ENCODE measurements at regions not wholly inside any gene's neighbourhood (a gene's known extent, or its start where the extent isn't known, plus 50 kb on each side); places are given as distances from the start of the nearest gene placed in this dataset.
A peak's percentile ranks its signal among the peaks of the same experiment; 100 is the strongest.

GRCh38 chr13:61778531-61778930 lies 362.9 kb upstream of the PCDH20 start:
- Histone ChIP-seq H3K4me1 (peaks cover 0 to 3% of the 10 kb centered on the region in 2 donors), H3K4me3 (replicated peaks in 1 of 3) (no peak overlapping the region), H3K27ac (no peak overlapping the region), H3K27me3 (no peaks in the 10 kb centered on the region), H3K36me3 (no peaks in the 10 kb centered on the region), H3K9me3 (no peaks in the 10 kb centered on the region)
- DNase-seq: no peak
- TF ChIP-seq POLR2A (IDR thresholded peaks at IDR 0.05) (no peak), CTCF (IDR thresholded peaks at IDR 0.05) (no peak)
- WGBS, 2 donors: 63 to 75% methylated on average over 6 of the region's 6 CpGs
- intact Hi-C loops (cut with DNase I): no loop called here

- peaks cover 0 to 3% of the 10 kb centered on the region in 2 donors for H3K4me1 ChIP-seq
- H3K27ac ChIP-seq: no peak overlapping the region
- H3K9me3 ChIP-seq: no peaks in the 10 kb centered on the region
- no peak overlapping the region for H3K4me3 ChIP-seq (replicated peaks in 1 of 3)
- TF ChIP-seq CTCF (IDR thresholded peaks at IDR 0.05) (no peak), POLR2A (IDR thresholded peaks at IDR 0.05) (no peak)
- intact Hi-C loops (cut with DNase I): no loop called here
- no peaks in the 10 kb centered on the region for H3K27me3 ChIP-seq
- WGBS, 2 donors: 78 to 81% methylated on average over 2 of the region's 2 CpGs
- no peaks in the 10 kb centered on the region for H3K36me3 ChIP-seq
- DNase-seq: no peak
Measured at GRCh38 chr13:61777899-61778298, 362.2 kb upstream of the PCDH20 start.

- Histone ChIP-seq H3K27ac (no peak overlapping the region), H3K36me3 (no peaks in the 10 kb centered on the region), H3K4me3 (replicated peaks in 1 of 3) (no peak overlapping the region), H3K9me3 (no peaks in the 10 kb centered on the region), H3K4me1 (peaks cover 0 to 3% of the 10 kb centered on the region in 2 donors), H3K27me3 (no peaks in the 10 kb centered on the region)
- WGBS, 2 donors: 16 to 27% methylated on average over 3 of the region's 3 CpGs
- peak; percentile 4 to 5 for DNase-seq
- intact Hi-C loops (cut with DNase I): no loop called here
- no peak for TF ChIP-seq CTCF (IDR thresholded peaks at IDR 0.05)
- no peak for TF ChIP-seq POLR2A (IDR thresholded peaks at IDR 0.05)
Measured at GRCh38 chr13:61777271-61777670, 361.6 kb upstream of the PCDH20 start.

- intact Hi-C loops (cut with DNase I): no loop called here
- DNase-seq: no peak
- H3K4me3 ChIP-seq (replicated peaks in 1 of 3): no peak overlapping the region
- peaks cover 0 to 3% of the 10 kb centered on the region in 2 donors for H3K4me1 ChIP-seq
- H3K36me3 ChIP-seq: no peaks in the 10 kb centered on the region
- H3K27ac ChIP-seq: no peak overlapping the region
- no peaks in the 10 kb centered on the region for H3K27me3 ChIP-seq
- TF ChIP-seq CTCF (IDR thresholded peaks at IDR 0.05): no peak
- no peak for TF ChIP-seq POLR2A (IDR thresholded peaks at IDR 0.05)
- H3K9me3 ChIP-seq: no peaks in the 10 kb centered on the region
Measured at GRCh38 chr13:61774903-61775302, 359.3 kb upstream of the PCDH20 start.

- intact Hi-C loops (cut with DNase I): no loop called here
Measured at GRCh38 chr13:61770681-61771080, 355.0 kb upstream of the PCDH20 start.

More at GRCh38 chr13:61770681-61771080, 355.0 kb upstream of the PCDH20 start:
- 32 to 48% methylated on average over 4 of the region's 4 CpGs for WGBS, 2 donors
- DNase-seq: no peak
- H3K36me3 ChIP-seq: no peaks in the 10 kb centered on the region
- no peaks in the 10 kb centered on the region for H3K4me1 ChIP-seq
- H3K9me3 ChIP-seq: no peaks in the 10 kb centered on the region
- no peak overlapping the region for H3K27ac ChIP-seq
- TF ChIP-seq CTCF (IDR thresholded peaks at IDR 0.05) (no peak), POLR2A (IDR thresholded peaks at IDR 0.05) (no peak)
- H3K4me3 ChIP-seq (replicated peaks in 1 of 3): no peak overlapping the region
- no peaks in the 10 kb centered on the region for H3K27me3 ChIP-seq
